GM12878 (cell line): ENCODE measurements at regions not wholly inside any gene's neighbourhood (a gene's known extent, or its start where the extent isn't known, plus 50 kb on each side); places are given as distances from the start of the nearest gene placed in this dataset.

Experiments
- ATAC-seq: fragments of 200-7000 bp; cut with Tn5 transposase; 3 replicates; pipeline ENCODE4 v1.9.1; 2020; ENCODE audit warnings: mild to moderate bottlenecking, moderate library complexity
- BruUV-seq: library from RNA; stranded (reverse); fragments of 400-500 nt; replicated peaks from 2 replicates; lab custom pipeline; 2021; lab: Mats Ljungman, UMichigan
- CTCF ChIA-PET: fragments of 300-600 bp; sonication (Branson Sonifier 250); formaldehyde crosslinking; extraction: SDS; loops from one replicate; lab custom pipeline; 2021; ENCODE audit warnings: inconsistent platforms; lab: Yijun Ruan, JAX
- POLR2A ChIA-PET: fragments of 350-600 bp; formaldehyde crosslinking; extraction: SDS; loops from one replicate; lab custom pipeline; 2021; ENCODE audit warnings: inconsistent platforms; lab: Charles Lee
- RAD21 ChIA-PET: fragments of 300-600 bp; sonication (Branson Sonifier 250); formaldehyde crosslinking; loops from one replicate; lab custom pipeline; 2023; ENCODE audit warnings: antibody characterized with exemption; ENCODE audit not compliant: unreplicated experiment; lab: Charles Lee
- SMC1A ChIA-PET: fragments of 300-600 bp; sonication (Branson Sonifier 250); formaldehyde crosslinking; loops from one replicate; lab custom pipeline; 2023; ENCODE audit not compliant: unreplicated experiment, uncharacterized antibody; lab: Charles Lee
- DNase-seq: peaks from one replicate; pipeline ENCODE4 v3.0.0-alpha.2; 2011; ENCODE audit warnings: low read depth, low spot score
- FAIRE-seq: peaks from 3 replicates; lab custom pipeline; 2011; peaks lifted over from hg19 to GRCh38; lab: Jason Lieb, UNC
- H2AFZ ChIP-seq: 2 replicates; pipeline ENCODE4 v1.6.0; 2011; ENCODE audit warnings: low read depth, low read length, control low read depth; ENCODE audit not compliant: control insufficient read depth
- H3K27ac ChIP-seq: 2 replicates; pipeline ENCODE4 v1.5.1; 2011; ENCODE audit warnings: control low read depth; ENCODE audit not compliant: control insufficient read depth, insufficient read depth
- H3K27me3 ChIP-seq, 2 experiments: replicated peaks in 1 of 2; 2 replicates each; pipeline versions ENCODE4 v1.6.0 to v1.6.1; 2011; ENCODE audit warnings: low read length in 1 of 2; ENCODE audit not compliant: control insufficient read depth in 2 of 2, insufficient read depth in 2 of 2
- H3K36me3 ChIP-seq, 2 experiments: 2 replicates each; pipeline ENCODE4 v1.5.1; 2011; ENCODE audit warnings: low read length in 1 of 2; ENCODE audit not compliant: control insufficient read depth in 2 of 2, insufficient read depth in 2 of 2
- H3K4me1 ChIP-seq: 2 replicates; pipeline ENCODE4 v1.6.1; 2011; ENCODE audit warnings: mild to moderate bottlenecking, low read length, moderate library complexity, mixed read lengths; ENCODE audit not compliant: control insufficient read depth, insufficient read depth
- H3K4me2 ChIP-seq: 2 replicates; pipeline ENCODE4 v1.6.0; 2011; ENCODE audit warnings: control low read depth; ENCODE audit not compliant: control insufficient read depth, insufficient read depth
- H3K4me3 ChIP-seq: fragments of 200-600 bp; sonication (generic); 2 replicates; pipeline ENCODE4 v1.5.1; 2016
- H3K79me2 ChIP-seq: 2 replicates; pipeline ENCODE4 v1.6.0; 2011; ENCODE audit warnings: low read length; ENCODE audit not compliant: control insufficient read depth, insufficient read depth
- H3K9ac ChIP-seq: 2 replicates; pipeline ENCODE4 v1.8.0; 2011; ENCODE audit warnings: low read length, control low read depth, mixed read lengths; ENCODE audit not compliant: control insufficient read depth, insufficient read depth
- H3K9me3 ChIP-seq: replicated peaks from 3 replicates; pipeline ENCODE4 v1.5.1; 2011; ENCODE audit warnings: mild to moderate bottlenecking, low read length; ENCODE audit not compliant: control insufficient read depth, insufficient read depth
- H4K20me1 ChIP-seq: 2 replicates; pipeline ENCODE4 v1.6.0; 2011; ENCODE audit not compliant: control insufficient read depth, insufficient read depth
- ATF7 ChIP-seq: fragments of 450-650 bp; IDR thresholded peaks from 2 replicates; pipeline ENCODE4 v1.6.1; 2016; ENCODE audit warnings: low read depth, mild to moderate bottlenecking
- BACH1 ChIP-seq: fragments of 450-650 bp; IDR thresholded peaks from 2 replicates; pipeline ENCODE4 v1.6.1; 2017; ENCODE audit warnings: mild to moderate bottlenecking, borderline replicate concordance
- CHD1 ChIP-seq: IDR thresholded peaks from 2 replicates; pipeline ENCODE4 v1.6.1; 2012; ENCODE audit warnings: low read depth, low read length, improper control_type of control experiment
- EED ChIP-seq: sonication (generic); IDR thresholded peaks from 2 replicates; pipeline ENCODE4 v1.6.1; 2016; ENCODE audit warnings: antibody characterized with exemption, low read depth
- FOXK2 ChIP-seq: fragments of 450-650 bp; IDR thresholded peaks from 2 replicates; pipeline ENCODE4 v1.6.1; 2017; ENCODE audit warnings: mild to moderate bottlenecking, moderate library complexity
- HDAC2 ChIP-seq: fragments of 200-600 bp; sonication (generic); IDR thresholded peaks from 2 replicates; pipeline ENCODE4 v1.6.1; 2017
- HDGF ChIP-seq: fragments of 450-650 bp; IDR thresholded peaks from 2 replicates; pipeline ENCODE4 v1.6.1; 2016; ENCODE audit warnings: antibody characterized with exemption
- KDM1A ChIP-seq: fragments of 200-600 bp; sonication (generic); IDR thresholded peaks from 2 replicates; pipeline ENCODE4 v1.6.1; 2016; ENCODE audit warnings: borderline replicate concordance
- KLF5 ChIP-seq: fragments of 450-650 bp; IDR thresholded peaks from 2 replicates; pipeline ENCODE4 v1.6.1; 2014; ENCODE audit warnings: mild to moderate bottlenecking; ENCODE audit not compliant: partially characterized antibody
- MTA2 ChIP-seq: fragments of 450-650 bp; IDR thresholded peaks from 2 replicates; pipeline ENCODE4 v1.6.1; 2016; ENCODE audit warnings: low read depth, mild to moderate bottlenecking, moderate library complexity
- NFIC ChIP-seq: IDR thresholded peaks from 2 replicates; pipeline ENCODE4 v1.6.1; 2012; ENCODE audit warnings: low read depth, mild to moderate bottlenecking, inconsistent platforms, low read length, moderate library complexity
- NFYB ChIP-seq: IDR thresholded peaks from 2 replicates; pipeline ENCODE4 v1.6.1; 2011; ENCODE audit warnings: low read depth, mild to moderate bottlenecking, low read length, improper control_type of control experiment, moderate library complexity; ENCODE audit not compliant: insufficient read depth
- NR2C2 ChIP-seq: IDR thresholded peaks from 2 replicates; pipeline ENCODE4 v1.6.1; 2011; ENCODE audit warnings: borderline replicate concordance, low read depth; ENCODE audit not compliant: control insufficient read depth, insufficient read length
- POLR2AphosphoS2 ChIP-seq: IDR thresholded peaks from 2 replicates; pipeline ENCODE4 v1.6.1; 2011; ENCODE audit warnings: low read depth, mild to moderate bottlenecking, low read length, improper control_type of control experiment, moderate library complexity
- RFX5 ChIP-seq: IDR thresholded peaks from 2 replicates; pipeline ENCODE4 v1.6.1; 2011; ENCODE audit warnings: low read depth, low read length, improper control_type of control experiment
- SIX5 ChIP-seq: IDR thresholded peaks from 2 replicates; pipeline ENCODE4 v1.6.1; 2011; ENCODE audit warnings: mild to moderate bottlenecking, low read depth, low read length, moderate library complexity; ENCODE audit not compliant: severe bottlenecking
- TBL1XR1 ChIP-seq: IDR thresholded peaks from 2 replicates; pipeline ENCODE4 v1.6.1; 2012; ENCODE audit warnings: low read depth, low read length, improper control_type of control experiment
- WGBS: methylation state at CpG from one replicate; pipeline ENCODE4 v1.1.6; 2016; ENCODE audit warnings: low lambda C conversion rate; ENCODE audit not compliant: insufficient replicate concordance, insufficient coverage; ENCODE audit errors: missing lambda C conversion rate; 5-methylcytosine and 5-hydroxymethylcytosine counted together
- in situ Hi-C: fragments of 300-500 bp; cut with MboI; formaldehyde crosslinking; loops from 9 replicates; pipeline ENCODE4 v1.14.3; 2018; ENCODE audit warnings: mixed read lengths
- intact Hi-C: fragments of 100-400 bp; cut with micrococcal nuclease; formaldehyde crosslinking; loops from one replicate; pipeline ENCODE4 v1.14.2; 2022; ENCODE audit not compliant: unreplicated experiment
- TF ChIP-seq, protein P1 (sequence below): fragments of 450-650 bp; IDR thresholded peaks from 2 replicates; pipeline ENCODE4 v1.6.1; 2017; ENCODE audit warnings: antibody characterized with exemption, mild to moderate bottlenecking, moderate library complexity
- TF ChIP-seq, protein P2 (sequence below): fragments of 450-650 bp; IDR thresholded peaks from 2 replicates; pipeline ENCODE4 v1.6.1; 2017; ENCODE audit warnings: low read depth, mild to moderate bottlenecking, moderate library complexity

GRCh38 chr3:180829409-180830405, 82.8 kb upstream of the FXR1 start:
- H3K79me2 ChIP-seq: no peaks in the 10 kb centered on the region
- 48% methylated on average over 37 of the region's 37 CpGs for WGBS
- no peaks in the 10 kb centered on the region for H3K4me1 ChIP-seq
- FAIRE-seq: no peak
- H3K9me3 ChIP-seq: no peaks in the 10 kb centered on the region
- H3K27ac ChIP-seq: no peak overlapping the region
- RAD21 ChIA-PET: no interaction called here
- H3K4me2 ChIP-seq: no peak overlapping the region
- TF ChIP-seq NFYB (no peak), NFIC (no peak), KDM1A (no peak), HDGF (no peak), KLF5 (no peak), CHD1 (no peak), POLR2AphosphoS2 (no peak), RFX5 (no peak), NR2C2 (no peak), HDAC2 (no peak), MTA2 (no peak), TBL1XR1 (no peak), SIX5 (no peak), FOXK2 (no peak), ATF7 (no peak), BACH1 (no peak), EED (no peak)
- TF ChIP-seq, protein P1, sequence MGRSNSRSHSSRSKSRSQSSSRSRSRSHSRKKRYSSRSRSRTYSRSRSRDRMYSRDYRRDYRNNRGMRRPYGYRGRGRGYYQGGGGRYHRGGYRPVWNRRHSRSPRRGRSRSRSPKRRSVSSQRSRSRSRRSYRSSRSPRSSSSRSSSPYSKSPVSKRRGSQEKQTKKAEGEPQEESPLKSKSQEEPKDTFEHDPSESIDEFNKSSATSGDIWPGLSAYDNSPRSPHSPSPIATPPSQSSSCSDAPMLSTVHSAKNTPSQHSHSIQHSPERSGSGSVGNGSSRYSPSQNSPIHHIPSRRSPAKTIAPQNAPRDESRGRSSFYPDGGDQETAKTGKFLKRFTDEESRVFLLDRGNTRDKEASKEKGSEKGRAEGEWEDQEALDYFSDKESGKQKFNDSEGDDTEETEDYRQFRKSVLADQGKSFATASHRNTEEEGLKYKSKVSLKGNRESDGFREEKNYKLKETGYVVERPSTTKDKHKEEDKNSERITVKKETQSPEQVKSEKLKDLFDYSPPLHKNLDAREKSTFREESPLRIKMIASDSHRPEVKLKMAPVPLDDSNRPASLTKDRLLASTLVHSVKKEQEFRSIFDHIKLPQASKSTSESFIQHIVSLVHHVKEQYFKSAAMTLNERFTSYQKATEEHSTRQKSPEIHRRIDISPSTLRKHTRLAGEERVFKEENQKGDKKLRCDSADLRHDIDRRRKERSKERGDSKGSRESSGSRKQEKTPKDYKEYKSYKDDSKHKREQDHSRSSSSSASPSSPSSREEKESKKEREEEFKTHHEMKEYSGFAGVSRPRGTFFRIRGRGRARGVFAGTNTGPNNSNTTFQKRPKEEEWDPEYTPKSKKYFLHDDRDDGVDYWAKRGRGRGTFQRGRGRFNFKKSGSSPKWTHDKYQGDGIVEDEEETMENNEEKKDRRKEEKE: no peak
- TF ChIP-seq, protein P2, sequence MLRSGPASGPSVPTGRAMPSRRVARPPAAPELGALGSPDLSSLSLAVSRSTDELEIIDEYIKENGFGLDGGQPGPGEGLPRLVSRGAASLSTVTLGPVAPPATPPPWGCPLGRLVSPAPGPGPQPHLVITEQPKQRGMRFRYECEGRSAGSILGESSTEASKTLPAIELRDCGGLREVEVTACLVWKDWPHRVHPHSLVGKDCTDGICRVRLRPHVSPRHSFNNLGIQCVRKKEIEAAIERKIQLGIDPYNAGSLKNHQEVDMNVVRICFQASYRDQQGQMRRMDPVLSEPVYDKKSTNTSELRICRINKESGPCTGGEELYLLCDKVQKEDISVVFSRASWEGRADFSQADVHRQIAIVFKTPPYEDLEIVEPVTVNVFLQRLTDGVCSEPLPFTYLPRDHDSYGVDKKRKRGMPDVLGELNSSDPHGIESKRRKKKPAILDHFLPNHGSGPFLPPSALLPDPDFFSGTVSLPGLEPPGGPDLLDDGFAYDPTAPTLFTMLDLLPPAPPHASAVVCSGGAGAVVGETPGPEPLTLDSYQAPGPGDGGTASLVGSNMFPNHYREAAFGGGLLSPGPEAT: no peak
- no peaks in the 10 kb centered on the region for H3K36me3 ChIP-seq
- POLR2A ChIA-PET: no interaction called here
- CTCF ChIA-PET: no interaction called here
- SMC1A ChIA-PET: no interaction called here
- no peaks in the 10 kb centered on the region for H4K20me1 ChIP-seq
- BruUV-seq: no TSS peak
- no peak overlapping the region for H2AFZ ChIP-seq
- ATAC-seq: no peak
- H3K9ac ChIP-seq: no peak overlapping the region
- DNase-seq: no peak
- H3K4me3 ChIP-seq: no peak overlapping the region
- H3K27me3 ChIP-seq: no peaks in the 10 kb centered on the region
- intact Hi-C loops (no loop called here), in situ Hi-C loops (no loop called here)
